ENCODE measurements at regions not wholly inside any gene's neighbourhood (a gene's known extent, or its start where the extent isn't known, plus 50 kb on each side); places are given as distances from the start of the nearest gene placed in this dataset.

- no peak overlapping the region for H3K4me3 ChIP-seq
- H3K27ac ChIP-seq = no peak overlapping the region
- no peak for TF ChIP-seq POLR2A (IDR thresholded peaks at IDR 0.05)
- TF ChIP-seq, protein P1, sequence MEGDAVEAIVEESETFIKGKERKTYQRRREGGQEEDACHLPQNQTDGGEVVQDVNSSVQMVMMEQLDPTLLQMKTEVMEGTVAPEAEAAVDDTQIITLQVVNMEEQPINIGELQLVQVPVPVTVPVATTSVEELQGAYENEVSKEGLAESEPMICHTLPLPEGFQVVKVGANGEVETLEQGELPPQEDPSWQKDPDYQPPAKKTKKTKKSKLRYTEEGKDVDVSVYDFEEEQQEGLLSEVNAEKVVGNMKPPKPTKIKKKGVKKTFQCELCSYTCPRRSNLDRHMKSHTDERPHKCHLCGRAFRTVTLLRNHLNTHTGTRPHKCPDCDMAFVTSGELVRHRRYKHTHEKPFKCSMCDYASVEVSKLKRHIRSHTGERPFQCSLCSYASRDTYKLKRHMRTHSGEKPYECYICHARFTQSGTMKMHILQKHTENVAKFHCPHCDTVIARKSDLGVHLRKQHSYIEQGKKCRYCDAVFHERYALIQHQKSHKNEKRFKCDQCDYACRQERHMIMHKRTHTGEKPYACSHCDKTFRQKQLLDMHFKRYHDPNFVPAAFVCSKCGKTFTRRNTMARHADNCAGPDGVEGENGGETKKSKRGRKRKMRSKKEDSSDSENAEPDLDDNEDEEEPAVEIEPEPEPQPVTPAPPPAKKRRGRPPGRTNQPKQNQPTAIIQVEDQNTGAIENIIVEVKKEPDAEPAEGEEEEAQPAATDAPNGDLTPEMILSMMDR (IDR thresholded peaks at IDR 0.05) = peak in 6 of 7 experiments; percentile 14 to 44 (median 26)
- no peak for ATAC-seq
- H3K9me3 ChIP-seq = no peaks in the 10 kb centered on the region
- intact Hi-C loops (cut with DNase I) = no loop called here
- no peaks in the 10 kb centered on the region for H3K4me1 ChIP-seq
- H3K36me3 ChIP-seq (replicated peaks in 1 of 2; ENCODE audit: insufficient read depth in 1 of 2, low read depth in 2 of 2) = no peaks in the 10 kb centered on the region
- no peaks in the 10 kb centered on the region for H3K27me3 ChIP-seq
- no peak for DNase-seq
These were observed 1333.1 kb downstream of the EFNB2 start for GRCh38 chr13:105202354-105202753.

DNA sequence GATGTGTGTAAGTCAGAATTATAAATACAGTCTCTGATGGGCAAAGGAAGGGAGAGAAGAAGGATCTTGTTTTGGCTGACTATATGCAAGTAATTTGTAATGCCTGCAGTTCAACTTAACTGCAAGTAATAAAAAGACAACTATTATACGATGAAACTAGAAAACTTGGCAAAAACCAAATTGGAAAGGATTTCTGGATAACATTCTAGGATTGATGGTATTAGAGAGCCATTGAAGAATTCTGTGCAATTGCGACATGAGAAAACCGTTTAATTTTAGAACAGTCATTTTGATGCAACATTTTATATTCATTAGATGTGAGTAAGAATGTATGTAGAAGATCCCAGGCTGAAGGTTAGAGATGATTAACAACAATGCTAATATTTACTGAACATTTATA lies 1334.1 kb downstream of the EFNB2 start:
- DNase-seq (no peak), ATAC-seq (no peak)
- intact Hi-C loops (cut with DNase I) = no loop called here
- Histone ChIP-seq H3K4me3 (no peak overlapping the region), H3K9me3 (no peaks in the 10 kb centered on the region), H3K36me3 (replicated peaks in 1 of 2; ENCODE audit: insufficient read depth in 1 of 2, low read depth in 2 of 2) (no peaks in the 10 kb centered on the region), H3K27me3 (no peaks in the 10 kb centered on the region), H3K27ac (no peak overlapping the region), H3K4me1 (no peaks in the 10 kb centered on the region)
- WGBS, 2 donors = 57 to 60% methylated on average over 3 of the region's 3 CpGs
- TF ChIP-seq POLR2A (IDR thresholded peaks at IDR 0.05) = no peak
- TF ChIP-seq, protein P1 (IDR thresholded peaks at IDR 0.05) = no peak

DNA sequence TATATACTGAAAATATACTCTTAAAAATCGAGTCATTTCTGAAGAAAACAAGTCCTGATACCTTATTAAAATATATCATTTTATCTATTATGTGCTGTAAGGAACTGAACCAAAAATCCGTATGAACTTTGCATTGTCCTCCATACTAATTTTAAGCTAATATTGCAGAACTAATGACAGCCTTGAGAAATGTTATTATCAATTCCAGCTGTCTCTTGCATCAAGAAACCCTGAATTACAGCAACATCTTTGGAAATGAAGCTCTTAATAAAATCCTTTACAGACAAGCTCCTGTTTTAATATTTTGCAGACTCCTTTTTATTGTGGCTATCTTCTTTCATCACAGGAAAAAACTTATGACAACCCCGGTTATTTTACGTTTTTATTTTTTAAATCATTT lies 1335.3 kb downstream of the EFNB2 start:
- H3K27me3 ChIP-seq = no peaks in the 10 kb centered on the region
- TF ChIP-seq, protein P1 (IDR thresholded peaks at IDR 0.05) = no peak
- TF ChIP-seq POLR2A (IDR thresholded peaks at IDR 0.05) = no peak
- no peak for DNase-seq
- ATAC-seq = no peak
- H3K9me3 ChIP-seq = no peaks in the 10 kb centered on the region
- no peak overlapping the region for H3K27ac ChIP-seq
- intact Hi-C loops (cut with DNase I) = no loop called here
- WGBS, 2 donors = 48 to 59% methylated on average over 4 of the region's 4 CpGs
- no peaks in the 10 kb centered on the region for H3K4me1 ChIP-seq
- no peak overlapping the region for H3K4me3 ChIP-seq
- H3K36me3 ChIP-seq (replicated peaks in 1 of 2; ENCODE audit: insufficient read depth in 1 of 2, low read depth in 2 of 2) = no peaks in the 10 kb centered on the region

- intact Hi-C loops (cut with DNase I) = no loop called here
These were observed 1339.4 kb downstream of the EFNB2 start for GRCh38 chr13:105196052-105196451.

DNA sequence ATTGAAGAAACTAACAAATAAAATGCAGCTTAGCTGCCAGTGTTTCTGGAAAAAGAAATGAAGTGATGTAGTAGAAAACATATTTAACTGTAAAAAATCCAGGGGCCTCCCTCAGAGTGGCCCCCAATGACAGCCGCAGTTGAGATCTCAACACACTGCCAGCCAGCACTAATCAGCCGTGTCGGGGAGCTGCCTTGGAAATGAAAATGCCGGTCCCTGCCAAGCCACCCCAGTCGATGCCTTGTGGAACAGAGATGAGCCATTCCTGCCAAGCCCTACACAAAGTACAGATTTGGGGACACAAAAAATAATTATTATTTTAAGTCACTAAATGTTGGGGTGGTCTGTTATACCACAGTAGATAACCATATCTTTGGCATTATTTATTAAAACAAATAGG lies 1342.4 kb downstream of the EFNB2 start:
- Histone ChIP-seq H3K4me1 (no peaks in the 10 kb centered on the region), H3K9me3 (no peaks in the 10 kb centered on the region), H3K36me3 (replicated peaks in 1 of 2; ENCODE audit: insufficient read depth in 1 of 2, low read depth in 2 of 2) (no peaks in the 10 kb centered on the region), H3K4me3 (no peak overlapping the region), H3K27me3 (no peaks in the 10 kb centered on the region), H3K27ac (no peak overlapping the region)
- no peak for TF ChIP-seq POLR2A (IDR thresholded peaks at IDR 0.05)
- TF ChIP-seq, protein P1 (IDR thresholded peaks at IDR 0.05) = no peak
- 84 to 87% methylated on average over 5 of the region's 5 CpGs for WGBS, 2 donors
- intact Hi-C loops (cut with DNase I) = no loop called here
- ATAC-seq (no peak), DNase-seq (no peak)

More at GRCh38 chr13:105196052-105196451, 1339.4 kb downstream of the EFNB2 start:
- no peaks in the 10 kb centered on the region for H3K36me3 ChIP-seq (replicated peaks in 1 of 2; ENCODE audit: insufficient read depth in 1 of 2, low read depth in 2 of 2)
- no peak overlapping the region for H3K27ac ChIP-seq
- DNase-seq (no peak), ATAC-seq (no peak)
- TF ChIP-seq, protein P1 (IDR thresholded peaks at IDR 0.05) = no peak
- TF ChIP-seq POLR2A (IDR thresholded peaks at IDR 0.05) = no peak
- H3K9me3 ChIP-seq = no peaks in the 10 kb centered on the region
- H3K4me1 ChIP-seq = no peaks in the 10 kb centered on the region
- 38 to 42% methylated on average over 5 of the region's 5 CpGs for WGBS, 2 donors
- H3K27me3 ChIP-seq = no peaks in the 10 kb centered on the region
- no peak overlapping the region for H3K4me3 ChIP-seq
